IPS-15b (cell line): ENCODE measurements at regions not wholly inside any gene's neighbourhood (a gene's known extent, or its start where the extent isn't known, plus 50 kb on each side); places are given as distances from the start of the nearest gene placed in this dataset.

Source experiments
- H3K27me3 ChIP-seq: one replicate; pipeline ENCODE4 v1.6.1; 2013; ENCODE audit warnings: low read length; ENCODE audit not compliant: control insufficient read depth, insufficient read depth
- H3K36me3 ChIP-seq: one replicate; pipeline ENCODE4 v1.6.1; 2013; ENCODE audit warnings: low read length; ENCODE audit not compliant: control insufficient read depth, insufficient read depth
- H3K4me1 ChIP-seq: one replicate; pipeline ENCODE4 v1.6.1; 2013; ENCODE audit warnings: mild to moderate bottlenecking, low read length; ENCODE audit not compliant: control insufficient read depth, insufficient read depth
- H3K4me3 ChIP-seq: one replicate; pipeline ENCODE4 v1.5.1; 2013; ENCODE audit warnings: low read depth, low read length
- H3K9ac ChIP-seq: one replicate; pipeline ENCODE4 v1.6.1; 2013; ENCODE audit warnings: low read depth, mild to moderate bottlenecking, low read length
- H3K9me3 ChIP-seq: one replicate; pipeline ENCODE4 v1.6.1; 2013; ENCODE audit warnings: mild to moderate bottlenecking, low read length; ENCODE audit not compliant: control insufficient read depth, insufficient read depth

- no peaks in the 10 kb centered on the region for H3K27me3 ChIP-seq
- no peaks in the 10 kb centered on the region for H3K9me3 ChIP-seq
- no peak overlapping the region for H3K9ac ChIP-seq
- no peaks in the 10 kb centered on the region for H3K4me1 ChIP-seq
- no peak overlapping the region for H3K4me3 ChIP-seq
- H3K36me3 ChIP-seq = no peaks in the 10 kb centered on the region
These were observed 380.8 kb upstream of the ANXA10 start for GRCh38 chr4:167711517-167711916.

GRCh38 chr4:167713756-167714155 is 378.6 kb upstream of the ANXA10 start:
- Histone ChIP-seq H3K9ac (no peak overlapping the region), H3K36me3 (no peaks in the 10 kb centered on the region), H3K4me1 (no peaks in the 10 kb centered on the region), H3K27me3 (no peaks in the 10 kb centered on the region), H3K9me3 (no peaks in the 10 kb centered on the region), H3K4me3 (no peak overlapping the region)

GRCh38 chr4:167715176-167715575 is 377.2 kb upstream of the ANXA10 start:
- H3K36me3 ChIP-seq = no peaks in the 10 kb centered on the region
- no peaks in the 10 kb centered on the region for H3K9me3 ChIP-seq
- no peak overlapping the region for H3K9ac ChIP-seq
- no peaks in the 10 kb centered on the region for H3K27me3 ChIP-seq
- H3K4me1 ChIP-seq = no peaks in the 10 kb centered on the region
- no peak overlapping the region for H3K4me3 ChIP-seq

GRCh38 chr4:167717495-167717894 is 374.8 kb upstream of the ANXA10 start:
- H3K36me3 ChIP-seq = no peaks in the 10 kb centered on the region
- no peaks in the 10 kb centered on the region for H3K27me3 ChIP-seq

GRCh38 chr4:167721617-167722486 is 370.5 kb upstream of the ANXA10 start:
- Histone ChIP-seq H3K27me3 (no peaks in the 10 kb centered on the region), H3K4me1 (no peaks in the 10 kb centered on the region), H3K9me3 (no peaks in the 10 kb centered on the region), H3K36me3 (no peaks in the 10 kb centered on the region), H3K4me3 (no peak overlapping the region), H3K9ac (no peak overlapping the region)

More at GRCh38 chr4:167717495-167717894, 374.8 kb upstream of the ANXA10 start:
- Histone ChIP-seq H3K9me3 (no peaks in the 10 kb centered on the region), H3K9ac (no peak overlapping the region), H3K4me1 (no peaks in the 10 kb centered on the region), H3K4me3 (no peak overlapping the region)

GRCh38 chr4:167722487-167722808 is 369.9 kb upstream of the ANXA10 start:
- Histone ChIP-seq H3K27me3 (no peaks in the 10 kb centered on the region), H3K4me3 (no peak overlapping the region), H3K9ac (no peak overlapping the region), H3K4me1 (no peaks in the 10 kb centered on the region), H3K9me3 (no peaks in the 10 kb centered on the region), H3K36me3 (no peaks in the 10 kb centered on the region)

GRCh38 chr4:167724941-167725340 is 367.4 kb upstream of the ANXA10 start:
- no peaks in the 10 kb centered on the region for H3K27me3 ChIP-seq
- H3K9ac ChIP-seq = no peak overlapping the region
- H3K9me3 ChIP-seq = peaks cover 3% of the 10 kb centered on the region
- H3K4me3 ChIP-seq = no peak overlapping the region
- no peaks in the 10 kb centered on the region for H3K4me1 ChIP-seq
- H3K36me3 ChIP-seq = no peaks in the 10 kb centered on the region

- H3K27me3 ChIP-seq = no peaks in the 10 kb centered on the region
- no peaks in the 10 kb centered on the region for H3K4me1 ChIP-seq
- H3K36me3 ChIP-seq = no peaks in the 10 kb centered on the region
- no peak overlapping the region for H3K4me3 ChIP-seq
- no peak overlapping the region for H3K9ac ChIP-seq
- H3K9me3 ChIP-seq = peaks cover 14% of the 10 kb centered on the region
These were observed 361.6 kb upstream of the ANXA10 start for GRCh38 chr4:167730769-167731168.

GRCh38 chr4:167745024-167745687 is 347.2 kb upstream of the ANXA10 start:
- H3K9ac ChIP-seq = no peak overlapping the region
- H3K4me1 ChIP-seq = no peaks in the 10 kb centered on the region
- H3K9me3 ChIP-seq = no peaks in the 10 kb centered on the region
- no peaks in the 10 kb centered on the region for H3K36me3 ChIP-seq
- no peak overlapping the region for H3K4me3 ChIP-seq
- no peaks in the 10 kb centered on the region for H3K27me3 ChIP-seq

- Histone ChIP-seq H3K27me3 (no peaks in the 10 kb centered on the region), H3K36me3 (no peaks in the 10 kb centered on the region), H3K4me1 (no peaks in the 10 kb centered on the region), H3K4me3 (no peak overlapping the region), H3K9ac (no peak overlapping the region), H3K9me3 (no peaks in the 10 kb centered on the region)
These were observed 325.1 kb upstream of the ANXA10 start for GRCh38 chr4:167767281-167767680.

- H3K9ac ChIP-seq = no peak overlapping the region
- H3K27me3 ChIP-seq = no peaks in the 10 kb centered on the region
- H3K4me1 ChIP-seq = no peaks in the 10 kb centered on the region
- H3K9me3 ChIP-seq = no peaks in the 10 kb centered on the region
- H3K36me3 ChIP-seq = no peaks in the 10 kb centered on the region
- H3K4me3 ChIP-seq = no peak overlapping the region
These were observed 317.7 kb upstream of the ANXA10 start for GRCh38 chr4:167774646-167775045.

GRCh38 chr4:167775375-167775774 is 317.0 kb upstream of the ANXA10 start:
- Histone ChIP-seq H3K9ac (no peak overlapping the region), H3K36me3 (no peaks in the 10 kb centered on the region), H3K9me3 (no peaks in the 10 kb centered on the region), H3K4me1 (no peaks in the 10 kb centered on the region), H3K27me3 (no peaks in the 10 kb centered on the region), H3K4me3 (no peak overlapping the region)
